Activated CD8-positive, alpha-beta memory T cell treated with anti-CD3 and anti-CD28 coated beads for 4 hours (primary cell): ENCODE measurements at regions not wholly inside any gene's neighbourhood (a gene's known extent, or its start where the extent isn't known, plus 50 kb on each side); places are given as distances from the start of the nearest gene placed in this dataset.
"Not testable (repeated sequence)": the region's sequence is repeated elsewhere in the genome, so short reads cannot be mapped to it uniquely, and the experiment has no call there.

Experiments used
- DNase-seq, 2 donors: peaks; one replicate each; pipeline ENCODE4 v3.0.0-alpha.2; 2020; ENCODE audit warnings: low read depth in 2 of 2

- no peak for DNase-seq
Measured at GRCh38 chr5:62155988-62156387, 150.0 kb upstream of the KIF2A start.

GRCh38 chr5:62167561-62168057 lies 138.4 kb upstream of the KIF2A start:
- DNase-seq: no peak

- DNase-seq: no peak
Measured at GRCh38 chr5:62168506-62169281, 137.3 kb upstream of the KIF2A start.

GRCh38 chr5:62178258-62178657 lies 127.7 kb upstream of the KIF2A start:
- DNase-seq: no peak

- DNase-seq: no peak
Measured at GRCh38 chr5:62182802-62183201, 123.2 kb upstream of the KIF2A start.

GRCh38 chr5:62183727-62184126 lies 122.3 kb upstream of the KIF2A start:
- no peak for DNase-seq

GRCh38 chr5:62184444-62184843 lies 121.6 kb upstream of the KIF2A start:
- DNase-seq: no peak

- DNase-seq: no peak
Measured at GRCh38 chr5:62190173-62190572, 115.8 kb upstream of the KIF2A start.

GRCh38 chr5:62190931-62191330 lies 115.1 kb upstream of the KIF2A start:
- no peak for DNase-seq

GRCh38 chr5:62192958-62193357 lies 113.0 kb upstream of the KIF2A start:
- DNase-seq: no peak

- not testable (repeated sequence) for DNase-seq
Measured at GRCh38 chr5:62196532-62196931, 109.5 kb upstream of the KIF2A start.

- no peak for DNase-seq
Measured at GRCh38 chr5:62197697-62198096, 108.3 kb upstream of the KIF2A start.

GRCh38 chr5:62198421-62198820 lies 107.6 kb upstream of the KIF2A start:
- DNase-seq: no peak

GRCh38 chr5:62199792-62200716 lies 106.0 kb upstream of the KIF2A start:
- DNase-seq: no peak

GRCh38 chr5:62206150-62206829 lies 99.7 kb upstream of the KIF2A start:
- DNase-seq: no peak

GRCh38 chr5:62208218-62208852 lies 97.7 kb upstream of the KIF2A start:
- DNase-seq: no peak

GRCh38 chr5:62211405-62211804 lies 94.6 kb upstream of the KIF2A start:
- DNase-seq: no peak

GRCh38 chr5:62212648-62213047 lies 93.4 kb upstream of the KIF2A start:
- DNase-seq: no peak

GRCh38 chr5:62214701-62215100 lies 91.3 kb upstream of the KIF2A start:
- DNase-seq: no peak

GRCh38 chr5:62216603-62217002 lies 89.4 kb upstream of the KIF2A start:
- not testable (repeated sequence) for DNase-seq

GRCh38 chr5:62217095-62217494 lies 88.9 kb upstream of the KIF2A start:
- DNase-seq: not testable (repeated sequence)

GRCh38 chr5:62218860-62219259 lies 87.1 kb upstream of the KIF2A start:
- DNase-seq: not testable (repeated sequence)
